ENCODE measurements at regions not wholly inside any gene's neighbourhood (a gene's known extent, or its start where the extent isn't known, plus 50 kb on each side); places are given as distances from the start of the nearest gene placed in this dataset.
"Not testable (repeated sequence)": the region's sequence is repeated elsewhere in the genome, so short reads cannot be mapped to it uniquely, and the experiment has no call there.

DNA sequence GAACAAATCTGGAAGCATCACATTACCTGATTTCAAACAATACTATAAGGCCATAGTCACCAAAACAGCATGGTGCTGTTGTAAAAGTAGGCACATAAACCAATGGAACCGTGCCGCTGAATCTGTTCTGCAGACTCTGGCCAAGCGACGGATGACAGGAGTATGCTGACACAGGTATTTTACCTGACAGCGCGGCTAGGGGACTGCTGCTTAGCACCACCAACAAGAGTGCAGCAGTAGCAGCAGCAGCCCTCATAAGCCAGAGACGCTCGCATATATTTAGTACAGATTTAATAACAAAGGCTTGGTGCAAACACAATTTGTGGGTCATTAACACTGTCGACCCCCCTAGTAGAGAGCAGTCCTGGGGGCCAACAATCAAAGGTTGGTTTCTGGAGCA, 677.6 kb upstream of the LMO3 start:
- no peak for DNase-seq (ENCODE audit: low read depth)
- TF ChIP-seq, protein P1, sequence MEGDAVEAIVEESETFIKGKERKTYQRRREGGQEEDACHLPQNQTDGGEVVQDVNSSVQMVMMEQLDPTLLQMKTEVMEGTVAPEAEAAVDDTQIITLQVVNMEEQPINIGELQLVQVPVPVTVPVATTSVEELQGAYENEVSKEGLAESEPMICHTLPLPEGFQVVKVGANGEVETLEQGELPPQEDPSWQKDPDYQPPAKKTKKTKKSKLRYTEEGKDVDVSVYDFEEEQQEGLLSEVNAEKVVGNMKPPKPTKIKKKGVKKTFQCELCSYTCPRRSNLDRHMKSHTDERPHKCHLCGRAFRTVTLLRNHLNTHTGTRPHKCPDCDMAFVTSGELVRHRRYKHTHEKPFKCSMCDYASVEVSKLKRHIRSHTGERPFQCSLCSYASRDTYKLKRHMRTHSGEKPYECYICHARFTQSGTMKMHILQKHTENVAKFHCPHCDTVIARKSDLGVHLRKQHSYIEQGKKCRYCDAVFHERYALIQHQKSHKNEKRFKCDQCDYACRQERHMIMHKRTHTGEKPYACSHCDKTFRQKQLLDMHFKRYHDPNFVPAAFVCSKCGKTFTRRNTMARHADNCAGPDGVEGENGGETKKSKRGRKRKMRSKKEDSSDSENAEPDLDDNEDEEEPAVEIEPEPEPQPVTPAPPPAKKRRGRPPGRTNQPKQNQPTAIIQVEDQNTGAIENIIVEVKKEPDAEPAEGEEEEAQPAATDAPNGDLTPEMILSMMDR (IDR thresholded peaks at IDR 0.05; ENCODE audit: insufficient read depth, low read depth, low read length, missing control alignments), result no peak
- H3K4me3 ChIP-seq (ENCODE audit: low read depth, low read length), result no peak overlapping the region

DNA sequence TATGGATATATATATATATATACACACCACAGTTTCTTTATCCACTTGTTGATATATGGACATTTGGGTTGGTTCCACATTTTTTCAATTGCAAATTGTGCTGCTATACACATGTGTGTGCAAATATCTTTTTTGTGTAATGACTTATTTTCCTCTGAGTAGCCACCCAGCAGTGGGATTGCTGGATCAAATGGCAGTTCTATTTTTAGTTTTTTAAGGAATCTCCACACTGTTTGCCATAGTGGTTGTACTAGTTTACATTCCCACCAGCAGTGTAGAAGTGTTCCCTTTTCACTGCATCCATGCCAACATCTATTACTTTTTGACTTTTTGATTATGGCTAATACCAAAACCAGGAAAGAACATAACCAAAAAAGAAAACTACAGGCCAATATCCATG, 676.2 kb upstream of the LMO3 start:
- not testable (repeated sequence) for DNase-seq (ENCODE audit: low read depth); H3K4me3 ChIP-seq (ENCODE audit: low read depth, low read length)

DNA sequence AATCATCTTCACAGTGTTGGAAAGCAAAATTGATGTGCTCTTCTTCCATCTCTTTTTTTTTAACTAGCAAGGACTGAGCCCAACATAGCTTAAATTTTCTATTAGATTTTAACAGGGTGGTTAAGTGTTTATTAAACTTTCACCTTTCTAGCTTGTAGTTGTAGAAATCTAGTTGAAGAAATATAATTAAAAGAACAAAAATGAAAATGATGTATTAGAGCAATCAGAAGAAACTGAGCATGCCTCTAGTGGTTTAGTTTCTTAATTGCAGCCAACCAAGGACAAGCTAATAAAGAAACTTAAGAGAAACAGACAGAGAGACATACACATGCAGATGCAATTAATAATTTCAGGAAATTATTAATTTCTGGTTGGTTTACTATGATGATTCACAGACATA, 673.0 kb upstream of the LMO3 start:
- TF ChIP-seq, protein P1 (IDR thresholded peaks at IDR 0.05; ENCODE audit: insufficient read depth, low read depth, low read length, missing control alignments), result no peak
- DNase-seq (ENCODE audit: low read depth), result no peak
- no peak overlapping the region for H3K4me3 ChIP-seq (ENCODE audit: low read depth, low read length)

DNA sequence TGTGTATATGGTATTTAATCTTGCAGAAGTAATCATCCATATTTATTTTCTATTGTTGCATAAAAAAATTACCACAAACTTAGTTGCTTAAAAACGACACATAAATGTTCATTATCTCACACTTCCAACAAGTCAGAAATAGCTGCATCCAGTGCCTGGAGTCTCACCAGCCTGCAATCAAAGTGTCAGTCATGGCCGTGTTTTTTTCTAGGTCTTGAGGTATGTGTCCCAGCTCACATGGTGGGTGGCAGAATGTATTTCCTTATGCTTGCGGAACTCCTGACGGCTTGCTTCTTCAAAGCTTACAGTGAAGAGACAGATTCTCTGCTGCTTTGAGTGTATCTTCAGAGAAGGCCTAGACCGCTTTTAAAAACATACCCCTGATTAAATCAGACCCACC, 670.2 kb upstream of the LMO3 start:
- TF ChIP-seq, protein P1 (IDR thresholded peaks at IDR 0.05; ENCODE audit: insufficient read depth, low read depth, low read length, missing control alignments), result no peak
- H3K4me3 ChIP-seq (ENCODE audit: low read depth, low read length), result no peak overlapping the region
- DNase-seq (ENCODE audit: low read depth), result no peak

DNA sequence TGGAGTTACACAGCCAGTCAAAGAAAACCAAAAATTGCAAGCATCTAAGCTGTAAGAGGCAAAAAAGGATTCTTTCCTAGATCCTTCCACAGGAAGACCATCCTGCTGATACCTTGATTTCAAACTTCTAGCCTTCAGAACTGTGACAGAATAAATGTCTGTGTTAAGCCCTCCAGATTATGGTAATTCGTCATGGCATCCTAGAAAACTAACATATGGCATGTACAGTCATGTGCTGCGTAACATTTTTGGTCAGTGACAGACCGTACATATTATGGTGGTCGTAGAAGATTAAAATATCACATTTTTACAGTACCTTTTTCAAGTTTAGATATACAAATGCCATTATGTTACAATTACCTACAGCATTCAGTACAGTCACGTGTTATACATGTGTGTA, 660.9 kb upstream of the LMO3 start:
- TF ChIP-seq, protein P1 (IDR thresholded peaks at IDR 0.05; ENCODE audit: insufficient read depth, low read depth, low read length, missing control alignments), result no peak
- no peak for DNase-seq (ENCODE audit: low read depth)
- H3K4me3 ChIP-seq (ENCODE audit: low read depth, low read length), result no peak overlapping the region

DNA sequence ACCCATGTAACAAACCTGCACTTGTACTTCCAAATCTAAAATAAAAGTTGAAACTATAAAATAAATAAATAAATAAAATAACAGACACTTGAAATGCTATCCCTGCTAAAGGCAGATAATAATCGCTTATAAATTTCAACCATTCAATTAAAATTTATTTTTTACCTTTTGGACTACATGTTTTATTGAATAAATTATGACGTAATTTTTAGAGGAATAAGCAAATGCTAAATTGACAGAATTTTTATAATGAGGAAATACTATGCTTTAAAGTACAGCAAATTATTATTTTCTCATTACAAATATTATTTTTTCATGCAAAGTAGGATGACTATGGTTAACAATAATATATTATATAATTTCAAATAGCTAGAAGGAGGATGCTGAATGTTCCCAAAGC, 658.6 kb upstream of the LMO3 start:
- TF ChIP-seq, protein P1 (IDR thresholded peaks at IDR 0.05; ENCODE audit: insufficient read depth, low read depth, low read length, missing control alignments), result no peak
- no peak for DNase-seq (ENCODE audit: low read depth)
- no peak overlapping the region for H3K4me3 ChIP-seq (ENCODE audit: low read depth, low read length)

DNA sequence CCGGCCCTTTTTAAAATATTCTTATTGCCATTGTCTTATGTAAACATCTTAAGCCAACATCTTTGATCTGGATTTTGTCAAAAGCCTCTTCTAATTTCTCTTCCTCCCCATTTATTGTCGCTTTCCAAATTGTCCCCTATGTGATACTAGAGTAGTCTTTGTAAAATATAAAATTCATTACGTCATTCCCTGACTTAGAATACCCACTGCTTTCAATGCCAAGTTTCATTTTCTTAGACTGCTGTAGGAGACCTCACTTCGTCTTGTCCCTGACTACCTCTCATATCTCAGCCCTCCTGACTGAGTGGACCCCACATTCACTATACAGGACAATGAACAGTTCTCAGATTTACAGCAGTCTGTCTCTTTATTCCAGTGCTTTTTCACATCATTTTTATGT, 633.9 kb upstream of the LMO3 start:
- TF ChIP-seq, protein P1 (IDR thresholded peaks at IDR 0.05; ENCODE audit: insufficient read depth, low read depth, low read length, missing control alignments), result no peak
- no peak overlapping the region for H3K4me3 ChIP-seq (ENCODE audit: low read depth, low read length)
- DNase-seq (ENCODE audit: low read depth), result no peak

DNA sequence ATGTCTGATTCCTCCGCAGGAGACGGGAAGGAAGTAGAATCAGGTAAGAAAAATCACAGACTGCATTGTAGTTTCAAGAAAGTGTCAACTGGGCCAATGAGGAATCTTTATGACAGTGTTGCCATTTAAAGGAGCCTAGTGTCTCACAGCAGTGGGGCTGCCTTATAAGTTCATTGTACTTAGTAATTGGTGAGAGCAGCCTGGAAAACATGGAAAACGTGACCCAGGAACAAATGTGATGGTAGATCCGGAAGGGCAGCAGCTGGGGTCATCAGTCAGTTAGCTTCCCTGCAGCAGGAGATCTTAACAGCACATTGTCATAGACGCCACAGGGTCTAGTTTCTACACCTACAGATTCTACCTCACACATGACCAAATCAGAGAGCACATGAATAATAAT, 630.0 kb upstream of the LMO3 start:
- H3K4me3 ChIP-seq (ENCODE audit: low read depth, low read length), result no peak overlapping the region
- TF ChIP-seq, protein P1 (IDR thresholded peaks at IDR 0.05; ENCODE audit: insufficient read depth, low read depth, low read length, missing control alignments), result no peak
- DNase-seq (ENCODE audit: low read depth), result no peak
